H9 (cell line): ENCODE measurements at regions not wholly inside any gene's neighbourhood (a gene's known extent, or its start where the extent isn't known, plus 50 kb on each side); places are given as distances from the start of the nearest gene placed in this dataset.

ENCODE experiments used
- DNase-seq: peaks from one replicate; pipeline ENCODE4 v3.0.0-alpha.2; 2017
- H2AFZ ChIP-seq: one replicate; pipeline ENCODE4 v1.6.1; 2013; ENCODE audit warnings: mild to moderate bottlenecking, low read length, control low read depth, moderate library complexity
- H2AK5ac ChIP-seq: 2 replicates; pipeline ENCODE4 v1.6.1; 2013; ENCODE audit warnings: low read length, control low read depth, mixed read lengths; ENCODE audit not compliant: insufficient read length
- H2BK120ac ChIP-seq: one replicate; pipeline ENCODE4 v1.6.1; 2013; ENCODE audit warnings: low read depth, mild to moderate bottlenecking, low read length, control low read depth, inconsistent platforms; ENCODE audit not compliant: poor library complexity, severe bottlenecking
- H2BK12ac ChIP-seq: 2 replicates; pipeline ENCODE4 v1.6.1; 2013; ENCODE audit warnings: low read length, control low read depth, mixed read lengths, low read depth; ENCODE audit not compliant: insufficient read length
- H2BK15ac ChIP-seq: 2 replicates; pipeline ENCODE4 v1.6.1; 2013; ENCODE audit warnings: low read depth, low read length, control low read depth
- H2BK20ac ChIP-seq: one replicate; pipeline ENCODE4 v1.6.1; 2013; ENCODE audit warnings: low read depth, mild to moderate bottlenecking, low read length, control low read depth, inconsistent platforms; ENCODE audit not compliant: poor library complexity, severe bottlenecking
- H2BK5ac ChIP-seq: 2 replicates; pipeline ENCODE4 v1.6.1; 2013; ENCODE audit warnings: low read length, control low read depth, mixed read lengths; ENCODE audit not compliant: insufficient read length
- H3K14ac ChIP-seq: 2 replicates; pipeline ENCODE4 v1.6.1; 2013; ENCODE audit warnings: low read length, control low read depth; ENCODE audit not compliant: insufficient read depth
- H3K18ac ChIP-seq: 2 replicates; pipeline ENCODE4 v1.6.1; 2013; ENCODE audit warnings: low read depth, mild to moderate bottlenecking, mixed read lengths, low read length, control low read depth; ENCODE audit not compliant: insufficient read length
- H3K23ac ChIP-seq: 2 replicates; pipeline ENCODE4 v1.6.1; 2013; ENCODE audit warnings: low read length, control low read depth, mixed read lengths, low read depth; ENCODE audit not compliant: insufficient read length
- H3K23me2 ChIP-seq: 2 replicates; pipeline ENCODE4 v1.6.1; 2013; ENCODE audit warnings: low read depth, mild to moderate bottlenecking, mixed read lengths, low read length, control low read depth; ENCODE audit not compliant: insufficient read length, poor library complexity, severe bottlenecking
- H3K27ac ChIP-seq: 2 replicates; pipeline ENCODE4 v1.5.1; 2013; ENCODE audit warnings: low read length, control low read depth, mixed read lengths, low read depth; ENCODE audit not compliant: insufficient read length
- H3K27me3 ChIP-seq: 2 replicates; pipeline ENCODE4 v1.6.1; 2013; ENCODE audit warnings: low read length, control low read depth, inconsistent platforms; ENCODE audit not compliant: insufficient read depth
- H3K4ac ChIP-seq: 2 replicates; pipeline ENCODE4 v1.6.1; 2013; ENCODE audit warnings: low read depth, mild to moderate bottlenecking, control low read depth, inconsistent platforms, low read length, moderate library complexity
- H3K4me1 ChIP-seq: 2 replicates; pipeline ENCODE4 v1.6.1; 2013; ENCODE audit warnings: low read length, control low read depth, inconsistent platforms; ENCODE audit not compliant: insufficient read depth
- H3K4me2 ChIP-seq: 2 replicates; pipeline ENCODE4 v1.6.1; 2013; ENCODE audit warnings: low read length, control low read depth, mixed read lengths; ENCODE audit not compliant: insufficient read length, insufficient read depth
- H3K56ac ChIP-seq: 2 replicates; pipeline ENCODE4 v1.6.1; 2013; ENCODE audit warnings: low read depth, mild to moderate bottlenecking, mixed read lengths, low read length, control low read depth; ENCODE audit not compliant: insufficient read length
- H3K79me1 ChIP-seq: 2 replicates; pipeline ENCODE4 v1.6.1; 2013; ENCODE audit warnings: low read depth, mild to moderate bottlenecking, moderate library complexity, low read length, control low read depth, inconsistent platforms; ENCODE audit not compliant: insufficient read depth, poor library complexity, severe bottlenecking
- H3K79me2 ChIP-seq: 2 replicates; pipeline ENCODE4 v1.6.1; 2013; ENCODE audit warnings: low read length, control low read depth, inconsistent platforms; ENCODE audit not compliant: insufficient read depth
- H3K9ac ChIP-seq: 2 replicates; pipeline ENCODE4 v1.6.1; 2013; ENCODE audit warnings: low read length, control low read depth, mixed read lengths; ENCODE audit not compliant: insufficient read length; ENCODE audit errors: extremely low read depth
- H3K9me3 ChIP-seq: one replicate; pipeline ENCODE4 v1.6.1; 2013; ENCODE audit warnings: low read depth, low read length, inconsistent platforms; ENCODE audit not compliant: control insufficient read depth
- H3T11ph ChIP-seq: one replicate; pipeline ENCODE4 v1.6.1; 2013; ENCODE audit warnings: mild to moderate bottlenecking, low read length, control low read depth, inconsistent platforms
- H4K20me1 ChIP-seq: one replicate; pipeline ENCODE4 v1.6.1; 2013; ENCODE audit not compliant: control insufficient read depth, insufficient read length, insufficient read depth
- H4K5ac ChIP-seq: 2 replicates; pipeline ENCODE4 v1.6.1; 2013; ENCODE audit warnings: low read depth, mild to moderate bottlenecking, mixed read lengths, low read length, control low read depth; ENCODE audit not compliant: insufficient read length
- H4K8ac ChIP-seq: replicated peaks from 2 replicates; pipeline ENCODE4 v1.6.1; 2013; ENCODE audit warnings: low read length, control low read depth, mixed read lengths, low read depth; ENCODE audit not compliant: insufficient read length
- H4K91ac ChIP-seq: 2 replicates; pipeline ENCODE4 v1.6.1; 2013; ENCODE audit warnings: low read depth, mild to moderate bottlenecking, moderate library complexity, mixed read lengths, low read length, control low read depth; ENCODE audit not compliant: insufficient read length
- H3K27ac Mint-ChIP-seq, 3 experiments: 2 replicates in 2 of 3; 3 replicates in 1 of 3; pipeline ENCODE4 v1.8.0; 2020 to 2021; ENCODE audit warnings: mixed read lengths in 3 of 3, mild to moderate bottlenecking in 1 of 3, moderate library complexity in 1 of 3
- H3K27me3 Mint-ChIP-seq: 2 replicates; pipeline ENCODE4 v1.8.0; 2021; ENCODE audit warnings: low read depth, mild to moderate bottlenecking, moderate library complexity, mixed read lengths
- H3K36me3 Mint-ChIP-seq, 3 experiments: 2 replicates in 2 of 3; 3 replicates in 1 of 3; pipeline ENCODE4 v1.8.0; 2020 to 2021; ENCODE audit warnings: low read depth in 3 of 3, mixed read lengths in 3 of 3; ENCODE audit not compliant: insufficient read depth in 1 of 3
- H3K4me1 Mint-ChIP-seq, 2 experiments: 2 replicates each; pipeline ENCODE4 v1.8.0; 2020; ENCODE audit warnings: mixed read lengths in 2 of 2
- H3K4me3 Mint-ChIP-seq, 2 experiments: 2 replicates in 1 of 2; 3 replicates in 1 of 2; pipeline ENCODE4 v1.8.0; 2020 to 2021; ENCODE audit warnings: mild to moderate bottlenecking in 2 of 2, mixed read lengths in 2 of 2, moderate library complexity in 1 of 2
- H3K9me3 Mint-ChIP-seq, 2 experiments: 2 replicates in 1 of 2; 3 replicates in 1 of 2; pipeline ENCODE4 v1.8.0; 2020; ENCODE audit warnings: mild to moderate bottlenecking in 2 of 2, mixed read lengths in 2 of 2, moderate library complexity in 1 of 2
- WGBS: extraction: QIAGEN DNeasy Blood & Tissue Kit; methylation state at CpG from one replicate; pipeline ENCODE4 v1.1.7; 2013; ENCODE audit warnings: missing lambda C conversion rate, low lambda C conversion rate, mixed read lengths; ENCODE audit not compliant: insufficient read length; ENCODE audit errors: extremely low coverage; 5-methylcytosine and 5-hydroxymethylcytosine counted together
- TF ChIP-seq, protein P1 (sequence below): fragments of 200-600 bp; sonication (generic); conservative IDR thresholded peaks from 3 replicates; pipeline ENCODE4 v1.8.0; 2021; ENCODE audit warnings: antibody characterized with exemption, mild to moderate bottlenecking

DNA sequence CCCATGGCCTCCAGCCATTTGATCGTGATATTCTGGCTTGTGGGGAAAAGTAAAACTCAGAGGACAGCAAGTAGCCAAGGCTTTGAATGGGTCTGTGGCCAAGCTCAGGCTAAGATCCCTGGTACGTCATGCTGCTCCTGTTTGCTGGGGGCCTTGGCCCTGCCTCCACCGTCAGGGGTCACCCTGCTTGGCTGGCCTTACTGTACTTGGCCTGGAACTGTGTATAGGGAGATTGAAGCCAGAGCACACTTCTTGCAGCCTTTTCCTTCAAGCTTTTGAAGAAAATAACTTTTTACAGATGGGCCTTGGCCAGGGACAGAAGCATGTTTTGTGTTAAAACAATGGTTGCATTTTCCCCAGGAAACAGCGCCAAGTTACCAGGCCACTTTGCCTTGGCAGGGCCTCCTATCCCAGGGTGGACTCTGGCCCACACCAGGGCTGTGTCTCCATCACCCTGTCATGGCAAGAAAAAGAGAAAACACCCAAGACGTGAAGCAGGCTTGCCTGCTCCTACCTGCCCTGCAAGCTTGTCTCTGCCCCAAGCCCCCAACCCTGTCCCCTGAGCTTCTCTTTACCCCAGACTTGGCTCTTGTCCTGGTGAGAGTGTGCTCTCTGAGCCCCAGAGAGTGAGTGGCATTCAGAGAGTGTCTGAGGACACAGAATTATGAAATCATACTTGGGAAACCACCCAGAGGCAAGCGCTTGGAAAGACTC, 286.9 kb downstream of the GADD45G start:
- Mint-ChIP-seq H3K36me3 (no peaks in the 10 kb centered on the region; a peak in 1 of 7 replicates), H3K4me1 (peaks cover 0 to 9% of the 10 kb centered on the region in 2 experiments; a peak in 2 of 4 replicates), H3K9me3 (peaks cover 3 to 10% of the 10 kb centered on the region in 2 experiments; a peak in 1 of 5 replicates), H3K4me3 (no peak overlapping the region), H3K27me3 (peaks cover 3% of the 10 kb centered on the region; the same call in 1 of the 2 replicates), H3K27ac (no peak overlapping the region)
- TF ChIP-seq, protein P1, sequence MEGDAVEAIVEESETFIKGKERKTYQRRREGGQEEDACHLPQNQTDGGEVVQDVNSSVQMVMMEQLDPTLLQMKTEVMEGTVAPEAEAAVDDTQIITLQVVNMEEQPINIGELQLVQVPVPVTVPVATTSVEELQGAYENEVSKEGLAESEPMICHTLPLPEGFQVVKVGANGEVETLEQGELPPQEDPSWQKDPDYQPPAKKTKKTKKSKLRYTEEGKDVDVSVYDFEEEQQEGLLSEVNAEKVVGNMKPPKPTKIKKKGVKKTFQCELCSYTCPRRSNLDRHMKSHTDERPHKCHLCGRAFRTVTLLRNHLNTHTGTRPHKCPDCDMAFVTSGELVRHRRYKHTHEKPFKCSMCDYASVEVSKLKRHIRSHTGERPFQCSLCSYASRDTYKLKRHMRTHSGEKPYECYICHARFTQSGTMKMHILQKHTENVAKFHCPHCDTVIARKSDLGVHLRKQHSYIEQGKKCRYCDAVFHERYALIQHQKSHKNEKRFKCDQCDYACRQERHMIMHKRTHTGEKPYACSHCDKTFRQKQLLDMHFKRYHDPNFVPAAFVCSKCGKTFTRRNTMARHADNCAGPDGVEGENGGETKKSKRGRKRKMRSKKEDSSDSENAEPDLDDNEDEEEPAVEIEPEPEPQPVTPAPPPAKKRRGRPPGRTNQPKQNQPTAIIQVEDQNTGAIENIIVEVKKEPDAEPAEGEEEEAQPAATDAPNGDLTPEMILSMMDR, result no peak
- no peak overlapping the region for H2AK5ac ChIP-seq
- no peak overlapping the region for H3K4ac ChIP-seq
- H3K4me2 ChIP-seq, result no peak overlapping the region
- H3K9ac ChIP-seq, result no peak overlapping the region
- no peak overlapping the region for H2BK120ac ChIP-seq
- no peaks in the 10 kb centered on the region for H3K4me1 ChIP-seq
- no peak overlapping the region for H3K27ac ChIP-seq
- no peak overlapping the region for H3T11ph ChIP-seq
- no peaks in the 10 kb centered on the region for H4K20me1 ChIP-seq
- H2BK20ac ChIP-seq, result no peak overlapping the region
- no peak overlapping the region for H2BK5ac ChIP-seq
- H3K14ac ChIP-seq, result no peak overlapping the region; the same call in 1 of the 2 replicates
- H3K56ac ChIP-seq, result no peak overlapping the region
- no peak overlapping the region for H3K18ac ChIP-seq
- H3K27me3 ChIP-seq, result no peaks in the 10 kb centered on the region
- DNase-seq, result no peak
- no CpG with 5 or more reads among the region's 6 CpGs for WGBS
- H2BK12ac ChIP-seq, result no peak overlapping the region
- no peaks in the 10 kb centered on the region for H3K9me3 ChIP-seq
- no peaks in the 10 kb centered on the region for H3K79me2 ChIP-seq
- H4K5ac ChIP-seq, result no peak overlapping the region
- H2BK15ac ChIP-seq, result no peak overlapping the region
- H3K23ac ChIP-seq, result no peak overlapping the region
- H4K91ac ChIP-seq, result no peak overlapping the region
- H4K8ac ChIP-seq, result no peak overlapping the region
- H3K23me2 ChIP-seq, result no peaks in the 10 kb centered on the region
- no peak overlapping the region for H2AFZ ChIP-seq
- H3K79me1 ChIP-seq, result no peaks in the 10 kb centered on the region
